ENCODE measurements at regions not wholly inside any gene's neighbourhood (a gene's known extent, or its start where the extent isn't known, plus 50 kb on each side); places are given as distances from the start of the nearest gene placed in this dataset.

- no peak for ATAC-seq (ENCODE audit: low FRiP score)
- DNase-seq (ENCODE audit: low spot score): no peak
- TF ChIP-seq, protein P1, sequence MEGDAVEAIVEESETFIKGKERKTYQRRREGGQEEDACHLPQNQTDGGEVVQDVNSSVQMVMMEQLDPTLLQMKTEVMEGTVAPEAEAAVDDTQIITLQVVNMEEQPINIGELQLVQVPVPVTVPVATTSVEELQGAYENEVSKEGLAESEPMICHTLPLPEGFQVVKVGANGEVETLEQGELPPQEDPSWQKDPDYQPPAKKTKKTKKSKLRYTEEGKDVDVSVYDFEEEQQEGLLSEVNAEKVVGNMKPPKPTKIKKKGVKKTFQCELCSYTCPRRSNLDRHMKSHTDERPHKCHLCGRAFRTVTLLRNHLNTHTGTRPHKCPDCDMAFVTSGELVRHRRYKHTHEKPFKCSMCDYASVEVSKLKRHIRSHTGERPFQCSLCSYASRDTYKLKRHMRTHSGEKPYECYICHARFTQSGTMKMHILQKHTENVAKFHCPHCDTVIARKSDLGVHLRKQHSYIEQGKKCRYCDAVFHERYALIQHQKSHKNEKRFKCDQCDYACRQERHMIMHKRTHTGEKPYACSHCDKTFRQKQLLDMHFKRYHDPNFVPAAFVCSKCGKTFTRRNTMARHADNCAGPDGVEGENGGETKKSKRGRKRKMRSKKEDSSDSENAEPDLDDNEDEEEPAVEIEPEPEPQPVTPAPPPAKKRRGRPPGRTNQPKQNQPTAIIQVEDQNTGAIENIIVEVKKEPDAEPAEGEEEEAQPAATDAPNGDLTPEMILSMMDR (IDR thresholded peaks at IDR 0.05): no peak
Measured at GRCh38 chr4:32172761-32173160, 1452.6 kb downstream of the PCDH7 start.

DNA sequence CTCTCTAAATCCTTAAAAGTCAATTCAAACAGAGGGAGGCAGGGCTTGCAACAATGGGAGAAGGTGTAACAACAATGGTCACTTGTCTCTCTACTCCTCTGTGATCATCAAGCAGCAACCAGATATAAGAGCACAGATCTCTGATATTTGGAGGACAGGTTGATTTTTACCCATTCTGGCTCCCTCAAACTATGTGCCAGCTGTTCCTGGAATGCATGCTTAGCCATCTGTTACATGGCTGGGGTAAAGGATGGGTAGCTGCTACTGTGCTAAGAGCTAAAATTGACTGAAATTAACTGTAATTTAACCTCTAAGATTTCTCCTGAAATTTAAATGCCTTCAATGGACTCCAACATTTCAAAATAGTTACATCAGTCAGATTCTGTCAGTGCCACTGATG is 1459.9 kb downstream of the PCDH7 start:
- TF ChIP-seq, protein P1 (IDR thresholded peaks at IDR 0.05): no peak
- DNase-seq (ENCODE audit: low spot score): no peak
- no peak for ATAC-seq (ENCODE audit: low FRiP score)

- ATAC-seq (ENCODE audit: low FRiP score): no peak
- TF ChIP-seq, protein P1 (IDR thresholded peaks at IDR 0.05): no peak
- no peak for DNase-seq (ENCODE audit: low spot score)
Measured at GRCh38 chr4:32184186-32184585, 1464.0 kb downstream of the PCDH7 start.

GRCh38 chr4:32189130-32189529 is 1469.0 kb downstream of the PCDH7 start:
- TF ChIP-seq, protein P1 (IDR thresholded peaks at IDR 0.05): no peak
- no peak for ATAC-seq (ENCODE audit: low FRiP score)
- DNase-seq (ENCODE audit: low spot score): no peak

DNA sequence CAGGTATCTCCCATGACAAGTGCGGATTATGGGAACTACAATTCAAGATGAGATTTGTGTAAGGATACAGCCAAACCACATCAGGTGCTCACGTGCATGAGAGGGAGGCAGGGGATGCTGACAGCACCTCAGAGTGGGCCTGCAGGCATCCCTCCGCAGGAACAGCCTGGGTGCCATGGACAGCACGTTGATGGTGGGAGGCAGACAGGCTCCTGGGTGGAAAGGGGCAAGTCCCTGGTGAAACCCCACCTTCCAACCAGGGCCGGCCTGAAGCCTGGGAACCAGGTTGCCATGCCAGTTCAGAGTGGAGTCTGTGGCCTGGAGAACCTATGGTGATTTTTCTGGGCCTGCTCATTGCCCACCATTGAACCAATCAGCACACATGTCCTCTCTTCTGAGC is 1469.6 kb downstream of the PCDH7 start:
- no peak for ATAC-seq (ENCODE audit: low FRiP score)
- TF ChIP-seq, protein P1 (IDR thresholded peaks at IDR 0.05): no peak
- DNase-seq (ENCODE audit: low spot score): no peak

- TF ChIP-seq, protein P1 (IDR thresholded peaks at IDR 0.05): no peak
- ATAC-seq (ENCODE audit: low FRiP score) (no peak), DNase-seq (ENCODE audit: low spot score) (no peak)
Measured at GRCh38 chr4:32191961-32192360, 1471.8 kb downstream of the PCDH7 start.

GRCh38 chr4:32192363-32192762 is 1472.2 kb downstream of the PCDH7 start:
- TF ChIP-seq, protein P1 (IDR thresholded peaks at IDR 0.05): no peak

More at GRCh38 chr4:32192363-32192762, 1472.2 kb downstream of the PCDH7 start:
- DNase-seq (ENCODE audit: low spot score): no peak
- no peak for ATAC-seq (ENCODE audit: low FRiP score)

All from omental fat pad (tissue), 3 donors.